Transverse colon (tissue), 3 donors: ENCODE measurements at regions not wholly inside any gene's neighbourhood (a gene's known extent, or its start where the extent isn't known, plus 50 kb on each side); places are given as distances from the start of the nearest gene placed in this dataset.

Experiments
- EP300 ChIP-seq: sonication (generic); formaldehyde crosslinking; IDR thresholded peaks from one replicate; pipeline ENCODE4 v1.6.1; 2017; ENCODE audit warnings: antibody characterized with exemption, low read depth
- POLR2A ChIP-seq: fragments of 450-650 bp; IDR thresholded peaks from one replicate; pipeline ENCODE4 v1.6.1; 2016; ENCODE audit warnings: antibody characterized with exemption, mild to moderate bottlenecking, moderate library complexity
- TF ChIP-seq, protein P1 (sequence below), 5 experiments: fragments of 200-600 bp in 3 of 5; fragments of 450-650 bp in 2 of 5; sonication (generic) in 3 of 5; IDR thresholded peaks; 1 replicate in 2 of 5; 2 replicates in 3 of 5; pipeline ENCODE4 v1.5.1; 2016 to 2017; ENCODE audit warnings: antibody characterized with exemption in 5 of 5, inconsistent platforms in 3 of 5, mild to moderate bottlenecking in 2 of 5, moderate library complexity in 1 of 5

DNA sequence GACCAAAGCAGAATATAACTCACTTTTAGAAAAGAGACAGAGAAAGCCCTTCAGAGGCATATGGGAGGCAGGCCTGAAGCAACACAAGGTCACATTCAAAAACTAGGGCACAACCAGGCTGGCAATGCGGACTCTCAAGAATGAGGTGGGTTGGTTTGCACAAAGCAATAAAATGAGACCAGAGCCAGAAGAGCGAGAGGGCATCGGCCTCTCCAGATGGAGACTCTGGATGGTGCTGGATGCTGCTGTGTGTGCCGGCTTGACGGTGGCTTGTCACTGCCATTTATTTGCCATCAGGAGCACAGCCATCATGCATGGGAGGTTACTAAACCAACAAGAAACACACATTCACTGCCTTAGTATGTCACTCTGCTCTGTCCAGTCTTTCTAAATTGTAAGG, 649.4 kb downstream of the DIAPH3 start:
- no peak for TF ChIP-seq EP300
- TF ChIP-seq POLR2A, result no peak
- TF ChIP-seq, protein P1, sequence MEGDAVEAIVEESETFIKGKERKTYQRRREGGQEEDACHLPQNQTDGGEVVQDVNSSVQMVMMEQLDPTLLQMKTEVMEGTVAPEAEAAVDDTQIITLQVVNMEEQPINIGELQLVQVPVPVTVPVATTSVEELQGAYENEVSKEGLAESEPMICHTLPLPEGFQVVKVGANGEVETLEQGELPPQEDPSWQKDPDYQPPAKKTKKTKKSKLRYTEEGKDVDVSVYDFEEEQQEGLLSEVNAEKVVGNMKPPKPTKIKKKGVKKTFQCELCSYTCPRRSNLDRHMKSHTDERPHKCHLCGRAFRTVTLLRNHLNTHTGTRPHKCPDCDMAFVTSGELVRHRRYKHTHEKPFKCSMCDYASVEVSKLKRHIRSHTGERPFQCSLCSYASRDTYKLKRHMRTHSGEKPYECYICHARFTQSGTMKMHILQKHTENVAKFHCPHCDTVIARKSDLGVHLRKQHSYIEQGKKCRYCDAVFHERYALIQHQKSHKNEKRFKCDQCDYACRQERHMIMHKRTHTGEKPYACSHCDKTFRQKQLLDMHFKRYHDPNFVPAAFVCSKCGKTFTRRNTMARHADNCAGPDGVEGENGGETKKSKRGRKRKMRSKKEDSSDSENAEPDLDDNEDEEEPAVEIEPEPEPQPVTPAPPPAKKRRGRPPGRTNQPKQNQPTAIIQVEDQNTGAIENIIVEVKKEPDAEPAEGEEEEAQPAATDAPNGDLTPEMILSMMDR (IDR thresholded peaks at IDR 0.05), result no peak
